Vagina (tissue), 2 donors: ENCODE measurements at regions not wholly inside any gene's neighbourhood (a gene's known extent, or its start where the extent isn't known, plus 50 kb on each side); places are given as distances from the start of the nearest gene placed in this dataset.

Source experiments
- POLR2AphosphoS5 ChIP-seq, 2 donors: sonication (generic); formaldehyde crosslinking; IDR thresholded peaks; one replicate each; pipeline ENCODE4 v1.9.0; 2017; ENCODE audit warnings: antibody characterized with exemption in 2 of 2, mild to moderate bottlenecking in 2 of 2, low read depth in 1 of 2; ENCODE audit not compliant: insufficient read depth in 1 of 2
- TF ChIP-seq, protein P1 (sequence below), 3 experiments: fragments of 450-650 bp in 2 of 3; fragments of 200-600 bp in 1 of 3; sonication (generic) in 1 of 3; IDR thresholded peaks; one replicate each; pipeline ENCODE4 v1.5.1; 2017 to 2019; ENCODE audit warnings: antibody characterized with exemption in 3 of 3, mild to moderate bottlenecking in 2 of 3, moderate library complexity in 2 of 3

DNA sequence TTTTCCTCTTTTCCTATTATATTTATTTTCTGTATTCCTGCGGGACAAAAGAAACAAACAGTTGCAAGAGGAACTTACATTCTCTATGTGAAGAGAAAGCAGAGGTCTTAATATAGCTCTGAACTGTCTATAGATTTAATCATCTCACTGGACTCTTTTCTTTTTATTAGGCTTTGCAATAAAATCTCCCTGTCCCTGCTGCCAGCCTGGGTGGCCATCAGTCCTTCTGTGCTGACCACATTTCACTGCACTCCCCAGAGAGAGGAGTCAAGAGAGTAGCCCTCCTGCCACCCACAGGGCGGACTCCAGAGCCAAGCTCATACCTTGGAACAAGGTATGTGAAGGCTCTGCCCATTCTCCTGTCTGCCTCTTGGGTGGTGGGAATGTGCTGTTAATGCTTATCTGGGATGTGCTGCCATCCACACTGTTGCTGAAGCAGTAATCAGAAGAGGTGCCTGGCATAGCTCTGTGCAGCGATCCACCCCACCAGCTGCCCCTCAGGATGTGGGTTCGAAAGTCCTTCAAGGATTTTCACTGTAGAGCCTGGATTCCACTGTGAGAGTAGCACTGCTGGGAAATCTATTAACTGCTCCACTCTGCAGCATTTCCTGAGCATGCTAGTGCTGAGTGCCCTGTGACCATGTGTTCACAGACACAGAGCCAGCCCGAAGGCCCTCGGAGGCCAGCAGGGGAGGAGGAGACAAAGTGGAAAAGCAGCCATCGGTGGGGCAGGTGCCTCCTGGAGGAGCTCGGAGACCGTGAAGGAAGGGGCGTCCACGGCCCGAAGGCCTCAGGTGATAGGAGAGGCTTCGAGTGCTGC is 334.6 kb downstream of the MED10 start:
- TF ChIP-seq, protein P1, sequence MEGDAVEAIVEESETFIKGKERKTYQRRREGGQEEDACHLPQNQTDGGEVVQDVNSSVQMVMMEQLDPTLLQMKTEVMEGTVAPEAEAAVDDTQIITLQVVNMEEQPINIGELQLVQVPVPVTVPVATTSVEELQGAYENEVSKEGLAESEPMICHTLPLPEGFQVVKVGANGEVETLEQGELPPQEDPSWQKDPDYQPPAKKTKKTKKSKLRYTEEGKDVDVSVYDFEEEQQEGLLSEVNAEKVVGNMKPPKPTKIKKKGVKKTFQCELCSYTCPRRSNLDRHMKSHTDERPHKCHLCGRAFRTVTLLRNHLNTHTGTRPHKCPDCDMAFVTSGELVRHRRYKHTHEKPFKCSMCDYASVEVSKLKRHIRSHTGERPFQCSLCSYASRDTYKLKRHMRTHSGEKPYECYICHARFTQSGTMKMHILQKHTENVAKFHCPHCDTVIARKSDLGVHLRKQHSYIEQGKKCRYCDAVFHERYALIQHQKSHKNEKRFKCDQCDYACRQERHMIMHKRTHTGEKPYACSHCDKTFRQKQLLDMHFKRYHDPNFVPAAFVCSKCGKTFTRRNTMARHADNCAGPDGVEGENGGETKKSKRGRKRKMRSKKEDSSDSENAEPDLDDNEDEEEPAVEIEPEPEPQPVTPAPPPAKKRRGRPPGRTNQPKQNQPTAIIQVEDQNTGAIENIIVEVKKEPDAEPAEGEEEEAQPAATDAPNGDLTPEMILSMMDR (IDR thresholded peaks at IDR 0.05): no peak
- TF ChIP-seq POLR2AphosphoS5 (IDR thresholded peaks at IDR 0.05; ENCODE audit: insufficient read depth in 1 of 2, low read depth in 1 of 2): no peak
